SK-MEL-5 (cell line): ENCODE measurements at regions not wholly inside any gene's neighbourhood (a gene's known extent, or its start where the extent isn't known, plus 50 kb on each side); places are given as distances from the start of the nearest gene placed in this dataset.
"Not testable (repeated sequence)": the region's sequence is repeated elsewhere in the genome, so short reads cannot be mapped to it uniquely, and the experiment has no call there.

Experiments used
- DNase-seq: peaks from one replicate; pipeline ENCODE4 v3.0.0-alpha.2; 2016; ENCODE audit warnings: low read depth, low spot score
- in situ Hi-C: cut with HindIII; loops from 2 replicates; pipeline ENCODE4 v1.10.0; 2016; ENCODE audit warnings: low sequenced_read_pairs, high pct_unique_total_duplicates, low pct_unique_long_range_greater_than_20kb

DNA sequence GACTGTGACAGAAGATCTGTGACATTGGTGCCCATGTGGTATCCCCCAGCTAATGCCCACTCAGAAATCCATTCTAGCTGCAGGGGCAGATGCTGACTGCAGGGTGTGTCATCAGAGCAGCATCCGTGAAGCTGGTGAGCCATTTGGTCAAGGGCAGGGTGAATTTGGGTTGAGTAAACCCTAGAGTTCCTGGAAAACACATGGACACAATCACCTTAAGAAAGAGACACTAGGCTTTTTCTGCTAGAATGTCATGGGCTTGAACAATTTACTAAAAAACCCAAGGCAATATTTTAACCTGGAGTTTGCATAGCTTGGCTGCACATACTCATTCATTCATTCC, 100.0 kb downstream of the ADAMTS15 start:
- in situ Hi-C loops: no loop called here
- DNase-seq: no peak

GRCh38 chr11:130549393-130549999, 101.1 kb downstream of the ADAMTS15 start:
- in situ Hi-C loops: no loop called here
- DNase-seq: peak; percentile 6

GRCh38 chr11:130550150-130550549, 101.7 kb downstream of the ADAMTS15 start:
- in situ Hi-C loops: no loop called here
- DNase-seq: no peak

- DNase-seq: no peak
- in situ Hi-C loops: no loop called here
Measured at GRCh38 chr11:130550984-130551383, 102.5 kb downstream of the ADAMTS15 start.

GRCh38 chr11:130551388-130551787, 102.9 kb downstream of the ADAMTS15 start:
- no peak for DNase-seq
- in situ Hi-C loops: no loop called here

DNA sequence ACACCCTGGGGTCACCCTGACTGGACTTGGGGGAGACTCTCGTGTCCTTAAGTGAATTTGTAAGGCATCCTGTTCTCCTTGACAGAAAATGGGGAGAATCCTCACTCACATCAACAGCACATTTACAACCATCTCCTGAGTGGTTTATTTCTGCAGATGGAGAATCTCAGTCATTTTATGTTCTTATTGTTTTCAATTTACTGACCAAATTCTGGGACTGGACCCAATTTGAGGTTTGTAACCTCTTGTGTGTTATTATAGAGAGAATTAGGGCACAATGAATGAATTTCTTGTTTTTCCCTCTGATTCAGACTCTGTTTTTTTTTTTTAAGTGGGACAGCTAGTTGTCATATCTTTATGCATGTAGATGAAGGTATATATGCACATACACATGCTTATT, 104.9 kb downstream of the ADAMTS15 start:
- DNase-seq: no peak
- in situ Hi-C loops: no loop called here

DNA sequence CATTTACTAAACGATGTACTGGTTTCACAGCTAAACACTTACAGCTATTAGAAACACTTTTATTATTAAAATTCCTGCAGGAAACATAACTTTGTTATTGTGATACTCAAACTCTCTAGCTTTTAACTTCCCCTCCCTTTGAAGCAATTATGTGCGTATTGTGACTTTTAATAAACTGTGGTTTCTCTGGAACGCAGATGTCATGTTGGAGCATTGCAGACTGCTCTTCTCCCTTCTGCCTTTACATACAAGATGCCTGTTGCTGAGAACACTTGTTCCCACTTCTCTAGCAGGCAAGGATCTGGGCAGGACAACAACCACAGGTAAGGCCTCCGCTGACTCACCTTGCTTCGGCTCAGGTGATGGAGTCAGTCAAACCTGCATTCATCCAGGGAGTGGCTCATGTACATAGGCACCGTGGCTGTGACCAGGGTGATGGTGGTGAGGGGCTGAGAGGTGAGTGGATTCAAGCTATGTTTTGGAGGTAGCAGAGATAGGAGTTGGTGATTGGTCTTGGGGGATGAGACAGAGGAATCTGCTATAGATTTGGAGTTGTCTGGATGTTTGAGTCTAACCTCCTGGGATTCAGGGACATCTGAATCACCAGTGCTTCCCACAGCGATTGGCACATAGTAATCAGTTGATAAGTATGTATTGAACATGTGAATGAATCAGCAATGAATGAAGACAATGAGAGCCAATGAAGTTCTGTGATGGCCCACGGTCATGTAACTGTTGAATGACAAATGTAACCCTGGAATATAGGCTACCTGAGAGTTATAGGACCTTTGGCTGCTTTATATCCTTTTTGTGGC, 106.0 kb downstream of the ADAMTS15 start:
- DNase-seq: no peak
- in situ Hi-C loops: no loop called here

DNA sequence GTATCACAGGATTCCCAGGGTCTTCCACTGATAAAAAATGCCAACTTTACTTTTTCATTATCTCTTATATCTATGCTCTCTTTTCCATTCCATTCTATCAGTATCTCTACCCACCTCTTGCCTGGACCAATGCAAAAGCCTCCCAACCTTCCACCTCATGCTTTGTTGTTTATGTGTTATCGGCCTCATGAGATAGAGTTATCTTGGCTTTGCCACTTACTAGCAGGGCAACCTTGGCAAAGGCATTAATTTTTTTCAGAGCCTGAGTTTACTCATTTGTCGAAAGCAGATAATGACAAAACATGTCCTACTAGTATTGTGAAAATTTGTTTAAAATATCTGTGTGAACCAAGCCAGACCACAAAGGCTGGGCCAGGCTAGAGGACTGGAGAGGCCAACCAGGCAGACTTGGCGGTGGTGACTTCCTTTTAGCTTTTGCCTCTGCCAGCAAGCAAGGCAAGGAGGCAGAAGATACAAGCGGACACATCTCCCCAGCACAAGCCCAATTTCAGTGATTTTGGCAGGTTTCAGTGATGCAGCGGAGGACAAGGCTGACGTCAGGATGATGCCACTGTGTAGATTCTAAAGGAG, 106.9 kb downstream of the ADAMTS15 start:
- no peak for DNase-seq

DNA sequence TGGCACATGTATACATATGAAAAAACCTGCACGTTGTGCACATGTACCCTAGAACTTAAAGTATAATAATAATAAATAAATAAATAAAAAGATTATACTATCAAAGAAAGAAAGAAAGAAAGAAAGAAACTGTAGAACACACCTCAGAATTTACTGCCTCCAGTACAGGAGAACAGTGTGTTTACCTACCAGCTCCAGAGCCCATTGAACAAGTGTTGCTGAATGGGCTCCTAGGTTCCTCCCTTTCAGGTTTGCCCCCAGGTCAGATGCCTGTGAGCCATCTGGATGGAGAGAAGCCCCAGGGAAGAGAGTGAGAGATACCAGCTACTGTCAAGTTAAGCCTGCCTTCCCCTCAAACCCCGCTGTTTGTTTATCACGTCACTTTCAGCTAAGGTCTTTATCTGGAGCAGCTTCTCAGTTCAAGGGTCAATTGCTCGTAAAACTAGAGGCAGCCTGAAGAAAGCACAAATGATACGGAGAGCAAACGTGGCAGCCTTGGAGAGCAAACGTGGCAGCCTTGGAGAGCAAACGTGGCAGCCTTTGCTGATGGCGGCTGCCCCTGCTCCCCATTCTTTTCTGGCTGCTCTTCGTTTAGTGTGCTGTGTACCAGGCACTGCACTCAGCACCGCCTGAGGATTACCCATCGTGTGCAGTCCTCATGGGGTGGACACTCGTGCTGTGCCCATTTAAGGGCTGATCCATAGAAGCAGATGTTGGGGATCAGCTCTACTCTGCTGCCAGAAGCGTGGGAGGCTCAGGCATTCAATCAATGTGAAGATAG, 111.7 kb downstream of the ADAMTS15 start:
- DNase-seq: no peak
- in situ Hi-C loops: no loop called here

More for the DNA sequence above, 106.9 kb downstream of the ADAMTS15 start:
- in situ Hi-C loops: no loop called here

DNA sequence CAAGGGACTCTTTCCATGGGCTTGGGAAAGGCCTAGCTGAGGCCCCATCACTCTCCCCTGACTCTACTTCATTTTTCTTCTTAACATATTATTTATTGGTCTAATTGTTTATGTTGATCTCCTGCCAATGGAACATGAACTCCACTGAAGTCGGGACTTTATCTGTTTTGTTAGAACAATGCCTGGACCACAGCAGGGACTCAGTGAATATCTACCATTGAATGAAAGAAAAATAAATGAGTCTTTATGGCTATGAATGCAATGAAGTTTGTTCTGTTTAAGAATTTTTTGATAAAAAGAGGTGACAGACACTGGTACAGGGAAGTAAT, 112.3 kb downstream of the ADAMTS15 start:
- in situ Hi-C loops: no loop called here

GRCh38 chr11:130561441-130561881, 113.0 kb downstream of the ADAMTS15 start:
- in situ Hi-C loops: no loop called here
- no peak for DNase-seq

More for the DNA sequence above, 112.3 kb downstream of the ADAMTS15 start:
- DNase-seq: no peak

- no peak for DNase-seq
- in situ Hi-C loops: no loop called here
Measured at GRCh38 chr11:130562549-130562948, 114.1 kb downstream of the ADAMTS15 start.

DNA sequence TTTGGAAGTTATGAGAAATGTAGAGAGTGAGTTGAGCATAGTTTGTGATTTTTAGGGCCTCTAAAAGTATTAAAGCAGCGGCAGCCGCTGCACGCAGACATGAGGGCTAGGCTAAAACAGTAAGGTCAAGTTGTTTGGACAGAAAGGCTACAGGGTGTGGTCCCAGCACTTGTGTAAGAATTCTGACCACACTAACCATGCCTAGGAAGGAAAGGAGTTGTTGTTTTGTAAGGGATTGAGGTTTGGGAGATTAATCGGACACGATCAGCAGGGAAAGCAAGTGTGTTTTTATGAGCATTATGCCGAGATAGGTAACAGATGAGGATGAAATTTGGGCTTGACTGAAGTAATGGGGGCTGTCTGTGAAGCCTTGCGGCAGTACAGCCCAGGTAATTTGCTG, 117.9 kb downstream of the ADAMTS15 start:
- in situ Hi-C loops, DNase-seq: not testable (repeated sequence)

GRCh38 chr11:130571519-130571918, 123.1 kb downstream of the ADAMTS15 start:
- no peak for DNase-seq
- in situ Hi-C loops: no loop called here

- no peak for DNase-seq
- in situ Hi-C loops: no loop called here
Measured at GRCh38 chr11:130571947-130572584, 123.6 kb downstream of the ADAMTS15 start.

- DNase-seq: no peak
- in situ Hi-C loops: no loop called here
Measured at GRCh38 chr11:130573767-130574166, 125.3 kb downstream of the ADAMTS15 start.

GRCh38 chr11:130574740-130575139, 126.3 kb downstream of the ADAMTS15 start:
- DNase-seq: no peak
- in situ Hi-C loops: no loop called here

- no peak for DNase-seq
- in situ Hi-C loops: no loop called here
Measured at GRCh38 chr11:130576146-130576545, 127.7 kb downstream of the ADAMTS15 start.
